ENCODE measurements at regions not wholly inside any gene's neighbourhood (a gene's known extent, or its start where the extent isn't known, plus 50 kb on each side); places are given as distances from the start of the nearest gene placed in this dataset.

GRCh38 chr10:30769361-30769760 lies 139.8 kb upstream of the LYZL2 start:
- TF ChIP-seq CTCF (IDR thresholded peaks at IDR 0.05) (no peak), POLR2A (IDR thresholded peaks at IDR 0.05) (no peak)

Measured in lower leg skin (tissue), 3 donors.